ENCODE measurements at regions not wholly inside any gene's neighbourhood (a gene's known extent, or its start where the extent isn't known, plus 50 kb on each side); places are given as distances from the start of the nearest gene placed in this dataset.

- Histone ChIP-seq H3K9me3 (ENCODE audit: low read depth, low read length, poor library complexity, severe bottlenecking) (no peaks in the 10 kb centered on the region), H3K36me3 (ENCODE audit: insufficient read depth, low read length, poor library complexity, severe bottlenecking) (no peaks in the 10 kb centered on the region), H3K27me3 (replicated peaks; ENCODE audit: insufficient read depth, low read depth, low read length, poor library complexity) (no peaks in the 10 kb centered on the region), H3K4me1 (ENCODE audit: insufficient read depth, low read length, poor library complexity, severe bottlenecking) (peaks cover 6% of the 10 kb centered on the region), H3K27ac (ENCODE audit: low read depth, low read length, poor library complexity, severe bottlenecking) (no peak overlapping the region), H3K4me3 (ENCODE audit: low read depth, low read length, poor library complexity, severe bottlenecking) (no peak overlapping the region)
- intact Hi-C loops (cut with micrococcal nuclease; ENCODE audit: unreplicated experiment), result no loop called here
- TF ChIP-seq CTCF (conservative IDR thresholded peaks at IDR 0.05; ENCODE audit: low read depth, low read length) (no peak), EZH2 (IDR thresholded peaks at IDR 0.05; ENCODE audit: borderline replicate concordance, low read depth, low read length, poor library complexity, severe bottlenecking) (no peak)
- DNase-seq (ENCODE audit: low spot score), result no peak
- ChIA-PET POLR2A (ENCODE audit: low non-redundant PET) (interaction anchor here (0.6 kb wide), 1 partner anchor 10 kb away, joined by 4 read pairs; no protein-coding TSS in a partner anchor), CTCF (no interaction called here)
- BruUV-seq (replicated peaks), result no TSS peak
Observed at GRCh38 chr1:229124520-229125124, 146.3 kb upstream of the RAB4A start.

- no TSS peak for BruUV-seq (replicated peaks)
- DNase-seq (ENCODE audit: low spot score), result no peak
- intact Hi-C loops (cut with micrococcal nuclease; ENCODE audit: unreplicated experiment), result no loop called here
- POLR2A ChIA-PET (ENCODE audit: low non-redundant PET), result no interaction called here
- Histone ChIP-seq H3K27ac (ENCODE audit: low read depth, low read length, poor library complexity, severe bottlenecking) (no peak overlapping the region), H3K36me3 (ENCODE audit: insufficient read depth, low read length, poor library complexity, severe bottlenecking) (no peaks in the 10 kb centered on the region), H3K9me3 (ENCODE audit: low read depth, low read length, poor library complexity, severe bottlenecking) (no peaks in the 10 kb centered on the region), H3K4me1 (ENCODE audit: insufficient read depth, low read length, poor library complexity, severe bottlenecking) (no peaks in the 10 kb centered on the region), H3K4me3 (ENCODE audit: low read depth, low read length, poor library complexity, severe bottlenecking) (no peak overlapping the region), H3K27me3 (replicated peaks; ENCODE audit: insufficient read depth, low read depth, low read length, poor library complexity) (no peaks in the 10 kb centered on the region)
- CTCF ChIA-PET, result no interaction called here
- TF ChIP-seq EZH2 (IDR thresholded peaks at IDR 0.05; ENCODE audit: borderline replicate concordance, low read depth, low read length, poor library complexity, severe bottlenecking) (no peak), CTCF (conservative IDR thresholded peaks at IDR 0.05; ENCODE audit: low read depth, low read length) (no peak)
Observed at GRCh38 chr1:229127301-229127700, 143.6 kb upstream of the RAB4A start.

- POLR2A ChIA-PET (ENCODE audit: low non-redundant PET), result no interaction called here
- H3K4me3 ChIP-seq (ENCODE audit: low read depth, low read length, poor library complexity, severe bottlenecking), result no peak overlapping the region
- H3K27me3 ChIP-seq (replicated peaks; ENCODE audit: insufficient read depth, low read depth, low read length, poor library complexity), result no peaks in the 10 kb centered on the region
- no peak for DNase-seq (ENCODE audit: low spot score)
- no peaks in the 10 kb centered on the region for H3K4me1 ChIP-seq (ENCODE audit: insufficient read depth, low read length, poor library complexity, severe bottlenecking)
- TF ChIP-seq EZH2 (IDR thresholded peaks at IDR 0.05; ENCODE audit: borderline replicate concordance, low read depth, low read length, poor library complexity, severe bottlenecking) (no peak), CTCF (conservative IDR thresholded peaks at IDR 0.05; ENCODE audit: low read depth, low read length) (no peak)
- CTCF ChIA-PET, result no interaction called here
- no peak overlapping the region for H3K27ac ChIP-seq (ENCODE audit: low read depth, low read length, poor library complexity, severe bottlenecking)
- intact Hi-C loops (cut with micrococcal nuclease; ENCODE audit: unreplicated experiment), result no loop called here
- no peaks in the 10 kb centered on the region for H3K9me3 ChIP-seq (ENCODE audit: low read depth, low read length, poor library complexity, severe bottlenecking)
- no TSS peak for BruUV-seq (replicated peaks)
- no peaks in the 10 kb centered on the region for H3K36me3 ChIP-seq (ENCODE audit: insufficient read depth, low read length, poor library complexity, severe bottlenecking)
Observed at GRCh38 chr1:229128066-229128608, 142.8 kb upstream of the RAB4A start.
